ENCODE measurements at regions not wholly inside any gene's neighbourhood (a gene's known extent, or its start where the extent isn't known, plus 50 kb on each side); places are given as distances from the start of the nearest gene placed in this dataset.
"Not testable (repeated sequence)": the region's sequence is repeated elsewhere in the genome, so short reads cannot be mapped to it uniquely, and the experiment has no call there.

DNA sequence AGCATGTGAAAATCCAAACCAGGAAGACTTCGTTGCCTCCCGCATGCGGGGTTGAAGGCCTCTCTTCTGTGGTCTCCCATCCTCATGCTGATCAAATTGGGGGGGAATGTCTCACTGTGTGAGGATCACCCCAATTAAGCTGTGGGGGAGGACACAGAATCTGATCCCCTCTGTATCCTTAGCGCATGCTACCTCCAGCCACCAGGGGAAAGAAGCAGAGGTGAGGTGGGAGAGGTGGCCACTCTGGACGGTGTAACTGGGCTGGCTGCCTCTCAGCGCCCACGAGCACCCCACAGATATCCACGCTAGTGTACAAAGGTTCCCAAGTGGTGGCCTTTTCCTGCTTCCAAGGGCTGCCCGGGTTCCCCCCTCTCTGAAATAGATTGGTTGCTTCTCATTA, 177.6 kb upstream of the PLGLB1 start:
- not testable (repeated sequence) for DNase-seq

DNA sequence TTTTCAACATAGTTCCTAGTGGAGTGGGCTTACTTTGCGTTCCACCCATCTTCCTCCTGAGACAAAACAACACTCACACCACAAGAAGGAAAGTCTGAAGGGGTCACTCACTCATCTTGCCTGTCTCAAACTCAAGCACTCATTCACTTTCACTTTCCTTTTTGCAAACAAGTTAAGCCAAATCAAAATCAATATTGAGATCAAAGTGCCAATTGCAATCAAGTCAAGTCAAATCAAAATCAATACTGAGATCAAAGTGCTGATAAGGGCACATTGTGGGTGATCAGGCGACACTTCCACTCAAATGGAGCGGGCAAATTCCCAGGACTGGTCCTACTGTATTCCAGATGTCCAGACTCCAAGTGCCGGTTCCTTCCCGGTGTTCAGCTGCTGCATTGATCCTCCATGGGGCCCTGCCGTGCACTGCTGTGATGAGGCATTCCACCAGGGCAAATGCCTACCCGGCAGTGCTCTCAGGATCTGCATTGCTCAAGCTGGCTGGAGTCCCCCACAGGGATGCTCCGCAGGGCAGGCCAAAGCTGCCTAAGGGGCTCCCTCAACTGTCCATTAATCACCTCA, 183.0 kb upstream of the PLGLB1 start:
- DNase-seq = not testable (repeated sequence)

GRCh38 chr2:87212938-87213337, 191.3 kb upstream of the PLGLB1 start:
- DNase-seq = not testable (repeated sequence)

GRCh38 chr2:87217005-87217404, 195.4 kb upstream of the PLGLB1 start:
- not testable (repeated sequence) for DNase-seq

DNA sequence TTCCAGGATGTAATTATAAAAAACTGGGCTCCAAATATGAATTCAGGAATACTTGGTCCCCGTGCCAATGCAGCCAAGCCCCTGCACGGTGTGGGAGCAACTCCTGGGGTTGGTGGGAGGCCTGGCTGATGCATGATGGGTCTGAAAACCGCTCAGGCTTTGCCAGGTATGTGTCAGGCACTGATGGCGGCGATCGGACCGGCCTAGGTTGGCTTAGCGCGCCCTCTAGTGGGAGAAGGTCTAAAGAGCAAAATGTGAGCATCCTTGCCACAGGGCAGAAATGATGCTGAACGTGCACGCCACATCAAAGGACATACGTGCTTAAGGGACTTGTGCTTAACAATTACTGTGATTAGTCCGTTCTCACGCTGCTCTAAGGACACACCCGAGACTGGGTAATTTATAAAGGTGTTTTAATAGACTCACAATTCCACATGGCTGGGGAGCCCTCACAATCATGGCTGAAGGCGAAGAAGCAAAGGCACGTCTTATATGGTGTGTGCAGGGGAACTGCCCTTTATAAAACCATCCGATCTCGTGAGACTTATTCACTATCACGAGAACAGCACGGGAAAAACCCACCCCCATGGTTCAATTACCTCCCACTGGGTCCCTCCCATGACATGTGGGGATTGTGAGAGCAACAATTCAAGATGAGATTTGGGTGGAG, 196.2 kb upstream of the PLGLB1 start:
- peak in 3 of 5 experiments; percentile 5 to 83 (median 64) for DNase-seq

GRCh38 chr2:87220651-87221050, 199.0 kb upstream of the PLGLB1 start:
- DNase-seq = not testable (repeated sequence)

DNA sequence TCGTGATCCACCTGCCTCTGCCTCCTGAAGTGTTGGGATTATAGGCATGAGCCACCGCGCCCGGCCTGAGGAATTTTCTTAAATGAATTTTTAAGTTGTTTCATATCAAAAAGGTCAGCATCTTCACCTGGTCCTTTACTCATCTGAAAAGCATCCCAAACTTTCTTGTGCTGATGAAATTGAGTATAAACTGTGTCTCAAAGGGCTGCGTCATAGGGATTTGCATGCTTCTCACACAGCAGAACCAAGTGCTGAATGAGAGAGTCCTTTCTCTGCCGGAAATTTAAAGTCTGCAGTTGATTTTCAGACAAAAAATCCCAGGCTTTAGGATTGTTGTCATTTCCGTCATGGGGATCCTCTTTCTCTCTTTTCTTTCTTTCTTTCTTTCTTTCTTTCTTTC, 200.5 kb upstream of the PLGLB1 start:
- not testable (repeated sequence) for DNase-seq

GRCh38 chr2:87223873-87224272, 202.2 kb upstream of the PLGLB1 start:
- DNase-seq = not testable (repeated sequence)

DNA sequence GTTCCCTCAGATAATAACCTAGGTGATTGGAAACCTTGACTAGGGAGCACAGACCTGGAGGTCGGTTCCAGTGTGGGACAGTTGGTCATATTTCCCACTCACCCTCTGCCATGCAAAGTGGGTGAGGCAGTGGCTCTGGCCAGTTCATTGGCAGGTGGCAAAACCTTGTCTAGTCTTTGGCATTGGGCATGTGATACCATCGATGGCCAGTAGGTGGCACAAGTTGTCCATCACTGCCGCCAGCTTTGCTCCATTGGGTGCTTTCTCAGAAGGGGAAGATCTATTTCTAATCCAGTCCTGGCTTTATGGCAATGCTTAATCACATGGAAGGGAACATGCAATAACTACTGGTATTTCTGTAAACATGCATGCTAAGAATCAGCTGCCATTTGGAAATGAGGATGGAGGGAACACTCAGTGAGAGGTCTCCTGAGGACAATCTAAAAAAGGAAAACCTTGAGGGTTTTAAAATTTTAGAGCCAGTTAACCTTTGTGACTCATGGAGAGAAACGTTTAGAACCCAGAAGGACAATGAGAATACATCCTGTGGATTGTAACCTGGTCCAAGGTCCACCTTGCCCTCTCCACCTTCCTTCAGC, 207.5 kb upstream of the PLGLB1 start:
- DNase-seq = not testable (repeated sequence)

DNA sequence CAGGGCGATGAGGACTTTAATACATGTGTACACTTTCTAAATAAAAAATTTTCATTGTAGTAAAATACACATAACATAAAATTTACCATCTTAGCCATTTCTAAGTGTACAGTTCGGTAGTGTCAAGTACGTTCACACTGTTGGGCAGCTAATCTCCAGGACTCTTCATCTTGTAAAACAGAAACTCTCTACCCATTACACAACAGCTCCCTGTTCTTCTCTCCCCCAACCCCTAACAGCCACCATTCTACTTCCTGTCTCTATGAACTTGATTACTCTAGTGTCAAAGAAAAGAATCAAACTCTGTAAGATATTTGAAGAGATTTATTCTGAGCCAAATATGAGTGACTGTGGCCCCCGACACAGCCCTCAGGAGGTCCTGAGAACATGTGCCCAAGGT, 208.3 kb upstream of the PLGLB1 start:
- DNase-seq = peak in 1 of 5 experiments; percentile 9

GRCh38 chr2:87235333-87235981, 213.8 kb upstream of the PLGLB1 start:
- not testable (repeated sequence) for DNase-seq

DNA sequence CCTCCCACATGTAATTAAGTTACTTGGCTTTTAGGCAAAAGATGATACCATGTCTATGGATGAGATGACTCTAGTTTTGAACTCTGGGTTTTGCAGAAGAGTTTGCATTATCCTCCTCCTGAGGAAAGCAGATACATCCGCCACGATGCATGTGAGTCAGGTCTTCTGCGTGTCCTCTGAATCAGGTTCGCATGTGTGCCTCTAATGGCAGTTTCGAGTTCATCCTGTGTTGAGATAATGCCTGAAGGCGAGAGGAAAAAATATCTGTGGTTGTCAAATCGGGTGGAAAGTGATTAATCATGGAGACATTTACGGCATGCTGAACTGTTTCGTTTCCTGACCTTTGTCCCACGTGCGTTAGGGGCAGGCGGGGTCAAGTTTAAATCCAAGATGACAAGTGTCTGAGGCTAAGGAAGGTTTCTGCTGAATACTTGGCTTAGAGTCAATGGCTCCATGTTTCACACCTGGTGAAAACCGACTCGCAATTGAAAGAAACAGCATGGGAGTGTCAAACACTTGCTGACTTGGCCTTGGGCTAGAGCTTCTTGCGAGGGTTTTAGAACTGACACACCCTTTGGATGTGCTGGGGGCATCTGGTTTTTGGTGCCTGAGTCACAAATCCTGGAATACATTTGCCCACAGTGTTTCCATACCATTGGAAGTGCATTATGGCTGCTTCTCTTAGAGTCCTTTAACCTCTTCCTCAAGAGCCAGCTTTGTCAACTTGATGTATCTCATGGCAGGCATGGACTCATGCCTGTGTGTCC, 216.1 kb upstream of the PLGLB1 start:
- not testable (repeated sequence) for DNase-seq

- DNase-seq = peak in 1 of 5 experiments; percentile 26
These were observed 218.0 kb upstream of the PLGLB1 start for GRCh38 chr2:87239558-87240215.

DNA sequence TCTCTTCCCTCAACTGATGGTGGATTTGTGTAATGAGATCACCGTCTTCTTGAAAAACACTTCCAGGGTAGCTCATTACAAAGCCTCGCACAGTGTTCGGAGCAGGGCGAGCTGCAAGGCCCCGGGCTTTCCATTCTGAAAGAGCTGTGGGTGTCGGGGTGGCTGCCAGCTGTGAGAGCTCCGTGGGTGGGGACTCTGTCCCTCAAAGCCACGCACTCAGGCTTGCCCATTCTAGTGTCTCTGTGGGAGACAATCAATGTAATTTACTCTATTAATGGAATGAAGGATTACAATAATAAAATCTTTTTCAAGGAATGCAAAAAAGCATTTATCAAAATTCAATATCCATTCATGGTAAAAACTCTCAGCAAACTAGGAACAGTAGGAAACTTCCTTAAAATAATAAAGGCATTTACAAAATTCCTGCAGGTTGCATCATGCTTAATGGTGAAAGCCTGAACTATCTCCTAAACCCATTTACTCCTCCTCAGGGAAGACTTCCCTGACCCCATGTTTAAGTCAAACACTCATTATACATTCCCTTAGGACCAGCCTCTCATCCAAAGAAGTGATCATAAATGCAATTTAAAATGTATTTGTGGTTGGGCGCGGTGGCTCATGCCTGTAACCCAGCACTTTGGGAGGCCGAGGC, 224.5 kb upstream of the PLGLB1 start:
- not testable (repeated sequence) for DNase-seq

- DNase-seq = not testable (repeated sequence)
These were observed 230.4 kb upstream of the PLGLB1 start for GRCh38 chr2:87252046-87252445.

- DNase-seq = not testable (repeated sequence)
These were observed 232.9 kb upstream of the PLGLB1 start for GRCh38 chr2:87254562-87254961.

GRCh38 chr2:87255410-87255809, 233.8 kb upstream of the PLGLB1 start:
- DNase-seq = not testable (repeated sequence)

- not testable (repeated sequence) for DNase-seq
These were observed 237.2 kb upstream of the PLGLB1 start for GRCh38 chr2:87258887-87259286.

- DNase-seq = peak in 1 of 5 experiments; percentile 7
These were observed 240.6 kb upstream of the PLGLB1 start for GRCh38 chr2:87262184-87262702.

DNA sequence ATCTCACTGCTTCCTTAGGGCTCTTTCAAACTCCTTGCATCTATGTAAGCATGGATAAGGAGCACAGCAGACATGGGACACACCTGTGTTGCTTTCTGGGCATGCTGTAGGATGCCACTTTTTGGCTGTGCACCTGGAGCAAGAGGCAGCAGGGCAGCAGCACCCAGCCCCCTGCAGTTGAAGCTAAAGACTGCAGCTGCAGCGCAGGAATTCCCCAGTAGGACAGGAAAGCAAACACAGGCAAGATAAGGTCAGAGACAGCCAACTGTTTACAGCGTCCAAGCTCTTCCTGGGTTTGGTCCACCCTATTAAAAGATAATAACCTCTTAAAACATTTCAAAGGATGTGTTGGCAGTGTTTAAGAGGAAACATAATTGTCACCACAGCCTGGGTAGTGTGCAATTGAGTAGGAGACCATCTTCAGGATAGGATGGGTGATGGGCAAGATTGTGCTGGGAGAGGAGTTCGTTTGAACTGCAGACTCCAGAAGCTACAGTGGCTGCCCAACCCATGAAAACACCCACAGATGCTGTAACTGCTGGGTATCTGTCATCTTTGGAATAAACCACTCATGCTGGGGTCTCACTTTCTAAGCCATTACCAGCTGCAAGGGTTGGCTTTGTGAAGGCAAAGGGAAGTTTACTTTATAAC, 242.3 kb upstream of the PLGLB1 start:
- not testable (repeated sequence) for DNase-seq

DNA sequence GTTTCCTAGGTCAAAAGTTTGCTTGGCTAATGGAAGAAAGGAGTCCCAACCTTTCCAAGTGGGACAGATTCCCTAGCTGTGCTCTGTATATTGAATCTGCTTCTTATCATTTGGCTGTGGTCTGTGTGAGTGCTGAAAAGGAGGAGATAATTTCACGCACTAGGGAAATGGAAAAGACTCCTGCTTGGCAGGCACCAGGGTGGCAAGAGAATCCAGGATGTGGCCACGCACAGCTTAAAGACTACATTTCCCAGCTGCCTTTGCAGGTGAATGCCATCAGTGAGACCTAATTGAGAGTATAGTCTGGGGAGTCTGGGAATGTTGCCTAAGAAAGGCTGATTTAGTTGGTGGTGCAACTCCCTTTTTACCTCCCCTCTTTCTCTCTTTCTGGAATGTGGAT, 253.5 kb upstream of the PLGLB1 start:
- DNase-seq = not testable (repeated sequence)
